ENCODE measurements at regions not wholly inside any gene's neighbourhood (a gene's known extent, or its start where the extent isn't known, plus 50 kb on each side); places are given as distances from the start of the nearest gene placed in this dataset.
A peak's percentile ranks its signal among the peaks of the same experiment; 100 is the strongest.

DNA sequence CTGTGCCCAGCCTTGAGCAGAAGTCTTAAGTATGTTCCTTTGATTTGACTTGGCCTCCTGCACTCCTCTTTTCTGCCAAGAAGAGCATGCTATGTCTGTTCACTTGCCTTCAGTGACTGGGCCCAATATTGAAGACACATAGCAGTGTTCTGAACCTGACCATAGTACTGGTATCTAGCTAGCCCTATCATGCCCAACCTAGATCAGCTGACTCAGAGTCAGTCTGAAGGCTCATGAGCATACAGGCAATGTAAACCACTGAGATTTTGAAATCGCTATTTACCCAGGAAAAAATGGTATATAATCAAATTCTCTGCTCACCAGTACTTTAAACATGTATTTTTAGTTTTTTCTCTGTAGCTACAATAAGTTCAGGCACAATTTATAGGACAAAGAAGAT, 129.4 kb downstream of the TANC2 start:
- H3K27me3 ChIP-seq: no peaks in the 10 kb centered on the region

GRCh38 chr17:63095879-63096278, 129.8 kb downstream of the TANC2 start:
- Histone ChIP-seq H3K27me3 (no peaks in the 10 kb centered on the region), H3K4me1 (no peaks in the 10 kb centered on the region), H3K4me3 (no peak overlapping the region), H3K36me3 (peaks cover 3% of the 10 kb centered on the region), H3K9me3 (no peaks in the 10 kb centered on the region), H3K27ac (no peak overlapping the region)
- no peak for TF ChIP-seq CTCF (IDR thresholded peaks at IDR 0.05)
- intact Hi-C loops (cut with DNase I): no loop called here
- ATAC-seq (no peak), DNase-seq (no peak)

More for the DNA sequence above, 129.4 kb downstream of the TANC2 start:
- ATAC-seq: peak; percentile 53
- Histone ChIP-seq H3K4me1 (no peaks in the 10 kb centered on the region), H3K4me3 (no peak overlapping the region), H3K36me3 (peaks cover 3% of the 10 kb centered on the region), H3K9me3 (no peaks in the 10 kb centered on the region), H3K27ac (no peak overlapping the region)
- intact Hi-C loops (cut with DNase I): no loop called here
- DNase-seq: no peak
- no peak for TF ChIP-seq CTCF (IDR thresholded peaks at IDR 0.05)

DNA sequence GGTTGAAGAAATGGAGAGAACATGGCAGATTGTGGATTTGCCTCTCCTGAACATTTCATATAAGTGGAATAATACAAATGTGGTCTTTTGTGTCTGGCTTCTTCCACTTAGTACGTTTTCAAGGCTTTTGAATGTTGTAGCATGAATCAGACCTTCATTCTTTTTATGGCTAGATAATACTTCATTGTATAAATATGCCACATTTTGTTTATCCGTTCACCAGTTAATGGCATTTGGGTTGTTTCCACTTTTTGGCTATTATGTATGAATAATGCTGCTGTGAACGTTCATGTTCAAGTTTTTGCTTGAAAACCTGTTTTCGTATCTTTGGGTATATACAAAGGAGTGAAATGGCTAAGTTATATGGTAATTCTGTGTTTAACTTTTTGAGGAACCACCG, 130.4 kb downstream of the TANC2 start:
- Histone ChIP-seq H3K27me3 (no peaks in the 10 kb centered on the region), H3K27ac (no peak overlapping the region), H3K36me3 (peaks cover 3% of the 10 kb centered on the region), H3K9me3 (no peaks in the 10 kb centered on the region), H3K4me1 (no peaks in the 10 kb centered on the region), H3K4me3 (no peak overlapping the region)
- DNase-seq (no peak), ATAC-seq (no peak)
- no peak for TF ChIP-seq CTCF (IDR thresholded peaks at IDR 0.05)
- intact Hi-C loops (cut with DNase I): no loop called here

DNA sequence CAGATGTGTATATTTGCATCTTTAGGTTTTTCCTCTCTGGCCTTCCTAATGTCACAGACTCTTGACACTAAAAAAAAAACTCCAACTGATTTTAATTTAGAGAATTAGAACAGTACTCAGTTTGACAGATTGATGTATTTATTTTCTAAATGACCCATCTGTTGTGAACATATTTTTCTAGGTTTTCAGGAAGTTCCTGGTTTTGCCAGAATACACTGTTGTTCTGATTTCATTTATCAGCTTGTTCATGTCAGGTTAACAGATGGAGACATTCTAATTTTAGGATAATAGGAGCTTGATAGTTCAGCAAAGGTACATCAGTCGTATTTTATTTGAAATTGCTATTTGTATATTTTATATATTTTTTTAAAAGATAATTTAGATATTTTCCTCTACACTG, 133.4 kb downstream of the TANC2 start:
- Histone ChIP-seq H3K27ac (no peak overlapping the region), H3K36me3 (peaks cover 3% of the 10 kb centered on the region), H3K4me3 (no peak overlapping the region), H3K27me3 (no peaks in the 10 kb centered on the region), H3K9me3 (no peaks in the 10 kb centered on the region), H3K4me1 (no peaks in the 10 kb centered on the region)
- ATAC-seq (no peak), DNase-seq (no peak)
- TF ChIP-seq CTCF (IDR thresholded peaks at IDR 0.05): no peak
- intact Hi-C loops (cut with DNase I): no loop called here

GRCh38 chr17:63102034-63102433, 136.0 kb downstream of the TANC2 start:
- H3K9me3 ChIP-seq: no peaks in the 10 kb centered on the region
- no peak overlapping the region for H3K27ac ChIP-seq
- no peaks in the 10 kb centered on the region for H3K4me1 ChIP-seq
- no peak for TF ChIP-seq CTCF (IDR thresholded peaks at IDR 0.05)
- peaks cover 3% of the 10 kb centered on the region for H3K36me3 ChIP-seq
- H3K4me3 ChIP-seq: no peak overlapping the region
- intact Hi-C loops (cut with DNase I): no loop called here
- no peaks in the 10 kb centered on the region for H3K27me3 ChIP-seq
- ATAC-seq (no peak), DNase-seq (no peak)

DNA sequence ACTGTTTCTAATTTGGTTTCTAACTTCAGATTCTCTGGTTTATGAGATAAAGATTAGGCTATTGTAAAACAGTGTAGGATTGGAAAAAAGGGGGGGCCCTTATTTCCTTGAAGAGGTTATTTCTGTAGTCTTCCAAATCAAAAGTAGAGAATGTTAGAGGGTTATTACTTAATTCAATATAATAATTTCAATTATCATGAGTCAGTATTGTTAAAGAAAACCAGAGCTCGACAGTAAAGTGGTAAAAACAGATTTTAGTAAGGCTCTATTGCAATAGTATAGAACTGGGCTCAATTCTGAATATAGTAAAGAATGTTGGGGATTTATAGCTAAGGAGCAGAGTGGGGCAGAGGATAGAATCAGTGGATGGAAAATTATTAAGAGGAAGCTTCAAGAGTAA, 140.0 kb downstream of the TANC2 start:
- intact Hi-C loops (cut with DNase I): no loop called here
- no peaks in the 10 kb centered on the region for H3K4me1 ChIP-seq
- H3K27me3 ChIP-seq: no peaks in the 10 kb centered on the region
- H3K27ac ChIP-seq: no peak overlapping the region
- DNase-seq: no peak
- H3K9me3 ChIP-seq: no peaks in the 10 kb centered on the region
- H3K4me3 ChIP-seq: no peak overlapping the region
- ATAC-seq: no peak
- no peaks in the 10 kb centered on the region for H3K36me3 ChIP-seq
- no peak for TF ChIP-seq CTCF (IDR thresholded peaks at IDR 0.05)

Measured in upper lobe of right lung (tissue), 1 donor.